HepG2 (cell line): ENCODE measurements at regions not wholly inside any gene's neighbourhood (a gene's known extent, or its start where the extent isn't known, plus 50 kb on each side); places are given as distances from the start of the nearest gene placed in this dataset.

Experiments used
- ATAC-seq: fragments of 200-7000 bp; cut with Tn5 transposase; 3 replicates; pipeline ENCODE4 v1.9.1; 2020; ENCODE audit warnings: mild to moderate bottlenecking, moderate library complexity
- BruUV-seq: library from RNA; stranded (reverse); fragments of 400-500 nt; replicated peaks from 2 replicates; lab custom pipeline; 2021; lab: Mats Ljungman, UMichigan
- CTCF ChIA-PET: fragments of 300-600 bp; formaldehyde crosslinking; extraction: SDS; loops from one replicate; lab custom pipeline; 2021; ENCODE audit warnings: low total read pairs, inconsistent platforms, low intra/inter-chr PET ratio; lab: Yijun Ruan, JAX
- POLR2A ChIA-PET: fragments of 350-600 bp; sonication (Branson Sonifier 250); formaldehyde crosslinking; loops from one replicate; lab custom pipeline; 2020; ENCODE audit warnings: antibody characterized with exemption, inconsistent platforms; lab: Yijun Ruan, JAX
- DNase-seq: peaks from one replicate; pipeline ENCODE4 v3.0.0-alpha.2; 2015; ENCODE audit warnings: low spot score
- FAIRE-seq: peaks from 3 replicates; lab custom pipeline; 2011; peaks lifted over from hg19 to GRCh38; lab: Jason Lieb, UNC
- H2AFZ ChIP-seq: one replicate; pipeline ENCODE4 v1.6.1; 2011; ENCODE audit warnings: low read length, inconsistent platforms
- H3K27ac ChIP-seq: fragments of 300-600 bp; 3 replicates; pipeline ENCODE4 v1.8.0; 2011; ENCODE audit warnings: mixed run types, mild to moderate bottlenecking, mixed read lengths, low read length, inconsistent platforms; ENCODE audit not compliant: insufficient read depth; ENCODE audit errors: extremely low read length
- H3K27me3 ChIP-seq, 2 experiments: fragments of 200-600 bp in 1 of 2; 2 replicates in 1 of 2; 3 replicates in 1 of 2; pipeline versions ENCODE4 v1.6.0 to v1.8.0; 2011; ENCODE audit warnings: low read length in 2 of 2, mild to moderate bottlenecking in 2 of 2, moderate library complexity in 2 of 2, inconsistent platforms in 1 of 2; ENCODE audit not compliant: insufficient read depth in 2 of 2, control insufficient read depth in 1 of 2
- H3K36me3 ChIP-seq, 2 experiments: fragments of 200-600 bp in 1 of 2; replicated peaks in 1 of 2; 2 replicates in 1 of 2; 3 replicates in 1 of 2; pipeline versions ENCODE4 v1.5.1 to v1.8.0; 2011; ENCODE audit warnings: low read length in 2 of 2, inconsistent platforms in 1 of 2; ENCODE audit not compliant: insufficient read depth in 2 of 2, control insufficient read depth in 1 of 2
- H3K4me1 ChIP-seq: 2 replicates; pipeline ENCODE4 v1.5.1; 2012; ENCODE audit warnings: low read length, inconsistent platforms; ENCODE audit not compliant: insufficient read depth
- H3K4me2 ChIP-seq: 2 replicates; pipeline ENCODE4 v1.6.0; 2011; ENCODE audit warnings: low read depth, low read length, inconsistent platforms
- H3K4me3 ChIP-seq, 3 experiments: fragments of 200-600 bp in 1 of 3; sonication (generic), shearing (Covaris generic) in 1 of 3; replicated peaks in 1 of 3; 2 replicates each; pipeline ENCODE4 v1.5.1; 2011 to 2016; ENCODE audit warnings: low read length in 3 of 3, inconsistent platforms in 2 of 3, low read depth in 2 of 3, mild to moderate bottlenecking in 2 of 3, control low read depth in 1 of 3, mixed read lengths in 1 of 3; ENCODE audit not compliant: insufficient read depth in 1 of 3
- H3K79me2 ChIP-seq: one replicate; pipeline ENCODE4 v1.6.1; 2011; ENCODE audit warnings: low read length, inconsistent platforms; ENCODE audit not compliant: insufficient read depth
- H3K9ac ChIP-seq: 2 replicates; pipeline ENCODE4 v1.6.0; 2011; ENCODE audit warnings: mild to moderate bottlenecking, low read depth, low read length, inconsistent platforms; ENCODE audit not compliant: insufficient read depth
- H3K9me3 ChIP-seq: 2 replicates; pipeline ENCODE4 v1.5.1; 2012; ENCODE audit warnings: mild to moderate bottlenecking, low read length
- H4K20me1 ChIP-seq: 2 replicates; pipeline ENCODE4 v1.6.0; 2011; ENCODE audit warnings: inconsistent platforms, mild to moderate bottlenecking, low read length, moderate library complexity; ENCODE audit not compliant: insufficient read depth
- ARID3A ChIP-seq: IDR thresholded peaks from 2 replicates; pipeline ENCODE4 v1.6.1; 2012; ENCODE audit warnings: low read depth, low read length, improper control_type of control experiment
- ATAD3A ChIP-seq: sonication (generic); formaldehyde crosslinking; IDR thresholded peaks from 2 replicates; pipeline ENCODE4 v1.4.0; 2020; ENCODE audit warnings: missing genetic modification reagents
- BHLHE40 ChIP-seq: IDR thresholded peaks from 2 replicates; pipeline ENCODE4 v1.6.1; 2011; ENCODE audit warnings: low read length, improper control_type of control experiment
- BRF2 ChIP-seq: sonication (generic); formaldehyde crosslinking; IDR thresholded peaks from 2 replicates; pipeline ENCODE4 v1.8.1; 2022; ENCODE audit warnings: mild to moderate bottlenecking, missing genetic modification reagents
- DRAP1 ChIP-seq: IDR thresholded peaks from 2 replicates; pipeline ENCODE4 v1.6.1; 2016; ENCODE audit warnings: missing genetic modification reagents, missing compliant biosample characterization
- ELF1 ChIP-seq: sonication (generic); formaldehyde crosslinking; IDR thresholded peaks from 2 replicates; pipeline ENCODE4 v1.4.0; 2020; ENCODE audit warnings: missing genetic modification reagents
- FOXA3 ChIP-seq: IDR thresholded peaks from 2 replicates; pipeline ENCODE4 v1.6.1; 2016; ENCODE audit warnings: missing genetic modification reagents, missing compliant biosample characterization
- HOXD1 ChIP-seq: sonication (generic); formaldehyde crosslinking; IDR thresholded peaks from 2 replicates; pipeline ENCODE4 v1.5.0; 2020; ENCODE audit warnings: missing genetic modification reagents
- NFIB ChIP-seq: sonication (generic); formaldehyde crosslinking; IDR thresholded peaks from 2 replicates; pipeline ENCODE4 v1.9.0; 2021; ENCODE audit warnings: missing genetic modification reagents, mild to moderate bottlenecking, borderline replicate concordance
- RAD21 ChIP-seq: fragments of 450-650 bp; formaldehyde crosslinking; IDR thresholded peaks from 2 replicates; pipeline ENCODE4 v1.5.0; 2020; ENCODE audit warnings: mild to moderate bottlenecking
- REL ChIP-seq: sonication (generic); formaldehyde crosslinking; conservative IDR thresholded peaks from 2 replicates; pipeline ENCODE4 v1.8.0; 2022; ENCODE audit warnings: mild to moderate bottlenecking, missing genetic modification reagents, moderate library complexity
- SCMH1 ChIP-seq: sonication (generic); formaldehyde crosslinking; IDR thresholded peaks from 2 replicates; pipeline ENCODE4 v1.9.0; 2021; ENCODE audit warnings: missing genetic modification reagents, mild to moderate bottlenecking, borderline replicate concordance
- STAG1 ChIP-seq: sonication (generic); formaldehyde crosslinking; IDR thresholded peaks from 2 replicates; pipeline ENCODE4 v1.4.0; 2020; ENCODE audit warnings: missing genetic modification reagents
- TOE1 ChIP-seq: sonication (generic); formaldehyde crosslinking; IDR thresholded peaks from 2 replicates; pipeline ENCODE4 v1.4.0; 2020; ENCODE audit warnings: mild to moderate bottlenecking, missing genetic modification reagents
- ZNF570 ChIP-seq: sonication (generic); formaldehyde crosslinking; IDR thresholded peaks from 2 replicates; pipeline ENCODE4 v1.4.0; 2020; ENCODE audit warnings: mild to moderate bottlenecking, missing genetic modification reagents, borderline replicate concordance
- ZNF678 ChIP-seq: sonication (generic); formaldehyde crosslinking; IDR thresholded peaks from 2 replicates; pipeline ENCODE4 v1.4.0; 2020; ENCODE audit warnings: mild to moderate bottlenecking, missing genetic modification reagents
- ZNF746 ChIP-seq: sonication (generic); formaldehyde crosslinking; IDR thresholded peaks from 2 replicates; pipeline ENCODE4 v1.8.0; 2022; ENCODE audit warnings: mild to moderate bottlenecking, missing genetic modification reagents
- ZNF782 ChIP-seq: sonication (generic); formaldehyde crosslinking; IDR thresholded peaks from 2 replicates; pipeline ENCODE4 v1.4.0; 2020; ENCODE audit warnings: missing genetic modification reagents, mild to moderate bottlenecking, borderline replicate concordance
- ZSCAN25 ChIP-seq: sonication (generic); formaldehyde crosslinking; IDR thresholded peaks from 2 replicates; pipeline ENCODE4 v1.8.0; 2022; ENCODE audit warnings: mild to moderate bottlenecking, missing genetic modification reagents
- ZSCAN5A ChIP-seq: sonication (generic); formaldehyde crosslinking; IDR thresholded peaks from 2 replicates; pipeline ENCODE4 v1.8.0; 2022; ENCODE audit warnings: mild to moderate bottlenecking, missing genetic modification reagents, borderline replicate concordance
- WGBS: methylation state at CpG from one replicate; pipeline ENCODE4 v1.1.6; 2017; ENCODE audit warnings: low lambda C conversion rate; 5-methylcytosine and 5-hydroxymethylcytosine counted together
- in situ Hi-C: cut with HindIII; loops from 2 replicates; pipeline ENCODE4 v1.10.0; 2017; ENCODE audit warnings: low pct_unique_long_range_greater_than_20kb; ENCODE audit not compliant: extremely low pct_ligation_motif_present
- intact Hi-C: fragments of 100-400 bp; cut with micrococcal nuclease; formaldehyde crosslinking; loops from one replicate; pipeline ENCODE4 v1.10.0; 2022; ENCODE audit not compliant: unreplicated experiment

GRCh38 chr6:170003027-170003426 is 251.6 kb downstream of the ERMARD start:
- ChIA-PET POLR2A (no interaction called here), CTCF (no interaction called here)
- DNase-seq (no peak), ATAC-seq (peak; percentile 31; the same call in 1 of the 3 replicates), FAIRE-seq (no peak)
- Histone ChIP-seq H3K36me3 (no peaks in the 10 kb centered on the region), H3K4me3 (no peak overlapping the region), H3K4me2 (no peak overlapping the region), H3K4me1 (no peaks in the 10 kb centered on the region), H3K9ac (no peak overlapping the region), H2AFZ (no peak overlapping the region), H3K79me2 (no peaks in the 10 kb centered on the region), H4K20me1 (no peaks in the 10 kb centered on the region), H3K9me3 (peaks cover 52% of the 10 kb centered on the region), H3K27ac (no peak overlapping the region), H3K27me3 (peaks cover 4 to 25% of the 10 kb centered on the region in 2 experiments; a peak in 4 of 5 replicates)
- intact Hi-C loops = no loop called here
- TF ChIP-seq STAG1 (no peak), NFIB (no peak), TOE1 (CRISPR knock-in tag) (no peak), BHLHE40 (no peak), ZNF570 (CRISPR knock-in tag) (no peak), ZNF678 (CRISPR knock-in tag) (no peak), ZSCAN5A (CRISPR knock-in tag) (no peak), ELF1 (CRISPR knock-in tag) (no peak), ZSCAN25 (CRISPR knock-in tag) (no peak), ZNF746 (CRISPR knock-in tag) (no peak), ATAD3A (CRISPR knock-in tag) (no peak), SCMH1 (CRISPR knock-in tag) (no peak), RAD21 (CRISPR knock-in tag) (no peak), ZNF782 (no peak), HOXD1 (no peak), ARID3A (no peak), BRF2 (CRISPR knock-in tag) (no peak), REL (CRISPR knock-in tag) (no peak), DRAP1 (no peak), FOXA3 (no peak)
- 0% methylated on average over 2 of the region's 3 CpGs for WGBS
- in situ Hi-C loops = no loop called here
- no TSS peak for BruUV-seq
